ENCODE measurements at regions not wholly inside any gene's neighbourhood (a gene's known extent, or its start where the extent isn't known, plus 50 kb on each side); places are given as distances from the start of the nearest gene placed in this dataset.

DNA sequence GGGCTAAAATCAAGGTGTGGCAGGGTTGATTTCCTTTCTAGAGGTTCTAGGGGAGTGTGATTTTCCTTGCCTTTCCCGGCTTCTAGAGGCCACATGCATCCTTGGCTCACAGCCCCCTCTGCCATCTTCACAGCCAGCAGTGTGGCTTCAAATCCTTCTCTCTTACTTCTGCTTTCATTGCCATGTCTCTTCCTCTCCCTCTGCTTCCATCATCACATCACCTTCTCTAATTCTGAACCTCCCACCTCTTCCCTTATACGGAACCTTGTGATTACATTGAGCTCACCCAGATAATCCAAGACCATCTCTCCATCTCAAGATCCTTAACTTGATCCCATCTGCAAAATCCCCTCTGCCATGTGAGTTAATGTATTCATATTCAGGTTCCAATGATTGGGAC is 56.2 kb upstream of the RMDN2 start:
- no peak for DNase-seq

- no peak for DNase-seq
Observed at GRCh38 chr2:37869304-37869703, 55.8 kb upstream of the RMDN2 start.

- no peak for DNase-seq
Observed at GRCh38 chr2:37869771-37870170, 55.3 kb upstream of the RMDN2 start.

- no peak for DNase-seq
Observed at GRCh38 chr2:37870829-37871228, 54.3 kb upstream of the RMDN2 start.

GRCh38 chr2:37871456-37872191 is 53.5 kb upstream of the RMDN2 start:
- no peak for DNase-seq

DNA sequence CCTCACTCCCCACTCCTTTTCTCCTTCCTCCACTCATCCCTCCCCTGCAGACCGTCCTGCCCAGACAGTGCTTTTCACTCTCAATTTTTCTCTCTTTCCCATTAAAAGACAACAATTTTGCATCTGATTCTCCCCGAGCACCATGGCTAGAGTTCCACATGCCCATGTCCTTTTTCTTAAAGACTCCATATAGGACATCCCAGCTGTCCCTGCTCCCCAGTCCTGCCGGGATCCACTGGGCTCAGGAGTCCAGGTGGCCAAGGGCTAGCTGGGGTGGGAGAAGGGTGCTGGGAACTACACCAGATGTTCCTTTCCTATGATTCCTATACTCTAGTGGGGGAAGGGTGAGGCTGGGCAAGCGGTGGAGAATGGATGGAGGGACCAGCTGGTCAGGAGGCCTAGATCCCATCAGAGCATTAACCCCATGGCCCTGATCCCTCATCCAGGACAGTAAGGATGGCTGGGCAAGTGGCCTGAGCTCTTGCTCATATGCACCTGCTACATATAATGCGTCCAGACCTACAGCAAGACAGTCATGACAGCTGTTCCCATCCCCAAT is 52.8 kb upstream of the RMDN2 start:
- no peak for DNase-seq

GRCh38 chr2:37873229-37873628 is 51.9 kb upstream of the RMDN2 start:
- DNase-seq, result no peak

DNA sequence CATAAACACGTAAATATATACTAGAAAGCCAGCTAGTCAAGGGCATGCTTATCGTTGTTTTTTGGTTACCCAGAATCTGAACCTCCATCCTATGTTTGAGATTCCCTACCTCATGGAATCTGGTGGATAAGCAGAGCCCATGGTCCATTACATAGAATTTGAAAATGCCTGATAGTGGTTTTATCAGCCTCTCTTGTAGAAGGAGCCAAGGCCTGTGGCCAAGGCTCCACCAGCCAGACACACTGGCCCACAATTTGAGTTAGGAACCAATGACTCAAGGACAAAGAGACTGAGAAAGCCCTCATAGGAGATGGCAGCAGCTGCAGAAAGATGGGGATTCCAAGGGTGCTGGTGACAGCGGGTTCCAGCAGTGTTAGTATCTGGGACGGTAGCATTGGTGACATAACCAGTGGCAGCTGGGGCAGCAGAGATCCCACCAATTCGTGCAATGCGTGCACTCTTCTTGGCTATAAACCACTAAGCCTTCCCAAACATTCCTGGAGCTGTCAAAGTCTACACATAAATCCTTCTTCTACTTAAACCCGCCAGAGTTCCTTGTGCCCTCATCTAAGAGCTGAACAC is 51.2 kb upstream of the RMDN2 start:
- DNase-seq, result no peak

- DNase-seq, result no peak
Observed at GRCh38 chr2:37874470-37874869, 50.6 kb upstream of the RMDN2 start.

All from NCI-H1930 (cell line).